Duodenal mucosa (tissue), 2 donors: ENCODE measurements at regions not wholly inside any gene's neighbourhood (a gene's known extent, or its start where the extent isn't known, plus 50 kb on each side); places are given as distances from the start of the nearest gene placed in this dataset.

Source experiments
- H3K27ac ChIP-seq: one replicate; pipeline ENCODE4 v1.7.0; 2013; ENCODE audit warnings: low read depth, low read length
- H3K27me3 ChIP-seq, 2 donors: one replicate each; pipeline ENCODE4 v1.7.0; 2013; ENCODE audit warnings: low read length in 2 of 2, control low read depth in 1 of 2; ENCODE audit not compliant: insufficient read depth in 2 of 2, control insufficient read depth in 1 of 2
- H3K36me3 ChIP-seq, 2 donors: one replicate each; pipeline ENCODE4 v1.7.0; 2013; ENCODE audit warnings: low read length in 2 of 2, control low read depth in 1 of 2; ENCODE audit not compliant: insufficient read depth in 2 of 2, control insufficient read depth in 1 of 2
- H3K4me1 ChIP-seq, 2 donors: one replicate each; pipeline ENCODE4 v1.7.0; 2013; ENCODE audit warnings: low read length in 2 of 2, control low read depth in 1 of 2; ENCODE audit not compliant: insufficient read depth in 2 of 2, control insufficient read depth in 1 of 2
- H3K4me3 ChIP-seq, 2 donors: one replicate each; pipeline ENCODE4 v1.7.0; 2013; ENCODE audit warnings: low read length in 2 of 2, low read depth in 1 of 2
- H3K9ac ChIP-seq, 2 donors: one replicate each; pipeline ENCODE4 v1.7.0; 2013; ENCODE audit warnings: low read length in 2 of 2, low read depth in 1 of 2
- H3K9me3 ChIP-seq, 2 donors: one replicate each; pipeline ENCODE4 v1.7.0; 2013; ENCODE audit warnings: low read length in 2 of 2, control low read depth in 1 of 2; ENCODE audit not compliant: control insufficient read depth in 1 of 2

GRCh38 chr2:106026271-106027190 is 167.6 kb downstream of the UXS1 start:
- Histone ChIP-seq H3K4me3 (no peak overlapping the region), H3K27ac (no peak overlapping the region), H3K4me1 (peaks cover 21% of the 10 kb centered on the region in 2 donors), H3K9ac (no peak overlapping the region), H3K27me3 (no peaks in the 10 kb centered on the region), H3K36me3 (no peaks in the 10 kb centered on the region), H3K9me3 (no peaks in the 10 kb centered on the region)

GRCh38 chr2:106025796-106026195 is 168.3 kb downstream of the UXS1 start:
- Histone ChIP-seq H3K4me1 (peaks cover 15 to 24% of the 10 kb centered on the region in 2 donors), H3K27ac (no peak overlapping the region), H3K9ac (no peak overlapping the region), H3K4me3 (no peak overlapping the region), H3K36me3 (no peaks in the 10 kb centered on the region), H3K9me3 (no peaks in the 10 kb centered on the region), H3K27me3 (no peaks in the 10 kb centered on the region)

GRCh38 chr2:106021662-106022028 is 172.5 kb downstream of the UXS1 start:
- Histone ChIP-seq H3K9ac (no peak overlapping the region), H3K36me3 (no peaks in the 10 kb centered on the region), H3K9me3 (no peaks in the 10 kb centered on the region), H3K4me1 (peaks cover 0 to 5% of the 10 kb centered on the region in 2 donors), H3K27ac (no peak overlapping the region), H3K27me3 (no peaks in the 10 kb centered on the region), H3K4me3 (no peak overlapping the region)

- peaks cover 0 to 5% of the 10 kb centered on the region in 2 donors for H3K4me1 ChIP-seq
- no peak overlapping the region for H3K9ac ChIP-seq
- H3K27ac ChIP-seq, result no peak overlapping the region
- H3K36me3 ChIP-seq, result no peaks in the 10 kb centered on the region
- H3K27me3 ChIP-seq, result no peaks in the 10 kb centered on the region
- no peaks in the 10 kb centered on the region for H3K9me3 ChIP-seq
- H3K4me3 ChIP-seq, result no peak overlapping the region
Measured at GRCh38 chr2:106020821-106021661, 173.1 kb downstream of the UXS1 start.

- H3K4me3 ChIP-seq, result no peak overlapping the region
Measured at GRCh38 chr2:106020032-106020431, 174.1 kb downstream of the UXS1 start.

GRCh38 chr2:106018141-106018540 is 176.0 kb downstream of the UXS1 start:
- no peaks in the 10 kb centered on the region for H3K27me3 ChIP-seq
- no peak overlapping the region for H3K9ac ChIP-seq
- no peaks in the 10 kb centered on the region for H3K9me3 ChIP-seq
- H3K4me1 ChIP-seq, result peaks cover 0 to 5% of the 10 kb centered on the region in 2 donors
- H3K4me3 ChIP-seq, result no peak overlapping the region
- H3K27ac ChIP-seq, result no peak overlapping the region
- no peaks in the 10 kb centered on the region for H3K36me3 ChIP-seq

More at GRCh38 chr2:106020032-106020431, 174.1 kb downstream of the UXS1 start:
- H3K9ac ChIP-seq, result no peak overlapping the region
- peaks cover 0 to 5% of the 10 kb centered on the region in 2 donors for H3K4me1 ChIP-seq
- H3K27me3 ChIP-seq, result no peaks in the 10 kb centered on the region
- H3K9me3 ChIP-seq, result no peaks in the 10 kb centered on the region
- H3K36me3 ChIP-seq, result no peaks in the 10 kb centered on the region
- no peak overlapping the region for H3K27ac ChIP-seq

GRCh38 chr2:106012591-106013347 is 181.3 kb downstream of the UXS1 start:
- no peaks in the 10 kb centered on the region for H3K27me3 ChIP-seq
- no peaks in the 10 kb centered on the region for H3K36me3 ChIP-seq
- H3K27ac ChIP-seq, result no peak overlapping the region
- H3K9ac ChIP-seq, result no peak overlapping the region
- no peak overlapping the region for H3K4me3 ChIP-seq
- no peaks in the 10 kb centered on the region for H3K4me1 ChIP-seq
- H3K9me3 ChIP-seq, result peaks cover 0 to 5% of the 10 kb centered on the region in 2 donors

GRCh38 chr2:106012001-106012590 is 182.0 kb downstream of the UXS1 start:
- H3K4me3 ChIP-seq, result no peak overlapping the region
- peaks cover 3 to 7% of the 10 kb centered on the region in 2 donors for H3K9me3 ChIP-seq
- no peak overlapping the region for H3K27ac ChIP-seq
- H3K9ac ChIP-seq, result no peak overlapping the region
- H3K36me3 ChIP-seq, result no peaks in the 10 kb centered on the region
- H3K4me1 ChIP-seq, result no peaks in the 10 kb centered on the region
- H3K27me3 ChIP-seq, result no peaks in the 10 kb centered on the region

GRCh38 chr2:106011380-106011779 is 182.7 kb downstream of the UXS1 start:
- no peak overlapping the region for H3K4me3 ChIP-seq
- H3K9me3 ChIP-seq, result peaks cover 3 to 7% of the 10 kb centered on the region in 2 donors
- no peaks in the 10 kb centered on the region for H3K4me1 ChIP-seq
- H3K36me3 ChIP-seq, result no peaks in the 10 kb centered on the region
- H3K9ac ChIP-seq, result no peak overlapping the region
- no peaks in the 10 kb centered on the region for H3K27me3 ChIP-seq
- no peak overlapping the region for H3K27ac ChIP-seq
